Endothelial cell of umbilical vein (primary cell): ENCODE measurements at regions not wholly inside any gene's neighbourhood (a gene's known extent, or its start where the extent isn't known, plus 50 kb on each side); places are given as distances from the start of the nearest gene placed in this dataset.

Experiments used
- BruUV-seq: library from RNA; stranded (reverse); fragments of 400-500 nt; replicated peaks from 2 replicates; lab custom pipeline; 2021; lab: Mats Ljungman, UMichigan
- CTCF ChIA-PET: fragments of 300-600, 350-600 bp; sonication (Branson Sonifier 250); formaldehyde crosslinking; loops from one replicate; lab custom pipeline; 2021; ENCODE audit warnings: antibody characterized with exemption, inconsistent platforms; lab: Charles Lee
- POLR2A ChIA-PET: fragments of 300-600, 350-600 bp; sonication (Branson Sonifier 250); formaldehyde crosslinking; loops from one replicate; lab custom pipeline; 2021; ENCODE audit warnings: antibody characterized with exemption, inconsistent platforms; lab: Charles Lee
- DNase-seq: peaks from one replicate; pipeline ENCODE4 v3.0.0-alpha.2; 2011; ENCODE audit warnings: low read depth, low spot score
- FAIRE-seq: peaks from 2 replicates; lab custom pipeline; 2011; peaks lifted over from hg19 to GRCh38; lab: Jason Lieb, UNC
- H2AFZ ChIP-seq: 2 replicates; pipeline ENCODE4 v1.6.0; 2012; ENCODE audit warnings: low read depth, low read length, control low read depth, inconsistent platforms
- H3K27ac ChIP-seq: 2 replicates; pipeline ENCODE4 v1.5.1; 2011; ENCODE audit warnings: low read depth, mild to moderate bottlenecking, control low read depth, low read length, moderate library complexity; ENCODE audit not compliant: insufficient read depth
- H3K27me3 ChIP-seq, 2 experiments: 2 replicates each; pipeline versions ENCODE4 v1.6.0 to v1.6.1; 2011; ENCODE audit warnings: low read length in 2 of 2, mixed read lengths in 1 of 2; ENCODE audit not compliant: control insufficient read depth in 2 of 2, insufficient read depth in 2 of 2
- H3K36me3 ChIP-seq, 2 experiments: 2 replicates in 1 of 2; 3 replicates in 1 of 2; pipeline ENCODE4 v1.5.1; 2011; ENCODE audit warnings: low read length in 2 of 2, mild to moderate bottlenecking in 1 of 2, moderate library complexity in 1 of 2; ENCODE audit not compliant: control insufficient read depth in 2 of 2, insufficient read depth in 2 of 2; ENCODE audit errors: extremely low read depth in 1 of 2
- H3K4me1 ChIP-seq: 3 replicates; pipeline ENCODE4 v1.5.1; 2011; ENCODE audit warnings: mild to moderate bottlenecking, low read length; ENCODE audit not compliant: control insufficient read depth, insufficient read depth; ENCODE audit errors: extremely low read depth
- H3K4me2 ChIP-seq: 2 replicates; pipeline ENCODE4 v1.6.1; 2011; ENCODE audit warnings: low read length, control low read depth, mixed read lengths; ENCODE audit not compliant: insufficient read depth
- H3K4me3 ChIP-seq, 3 experiments: fragments of 200-600 bp in 1 of 3; sonication (generic), shearing (Covaris generic) in 1 of 3; replicated peaks in 1 of 3; 2 replicates each; pipeline ENCODE4 v1.5.1; 2011 to 2016; ENCODE audit warnings: control low read depth in 3 of 3, low read length in 3 of 3, mild to moderate bottlenecking in 2 of 3, inconsistent platforms in 1 of 3, low read depth in 1 of 3, moderate library complexity in 1 of 3; ENCODE audit not compliant: insufficient read depth in 1 of 3
- H3K79me2 ChIP-seq: 2 replicates; pipeline ENCODE4 v1.6.0; 2012; ENCODE audit warnings: low read length, inconsistent platforms; ENCODE audit not compliant: control insufficient read depth, insufficient read depth
- H3K9ac ChIP-seq: replicated peaks from 2 replicates; pipeline ENCODE3; 2011; ENCODE audit warnings: low read length, control low read depth; ENCODE audit not compliant: insufficient read depth; ENCODE audit errors: extremely low read depth
- H3K9me1 ChIP-seq: replicated peaks from 3 replicates; pipeline ENCODE4 v1.6.0; 2011; ENCODE audit warnings: mild to moderate bottlenecking, low read length; ENCODE audit not compliant: control insufficient read depth, insufficient read depth; ENCODE audit errors: extremely low read depth
- H3K9me3 ChIP-seq: replicated peaks from 2 replicates; pipeline ENCODE4 v1.5.1; 2012; ENCODE audit warnings: low read length, inconsistent platforms; ENCODE audit not compliant: control insufficient read depth, insufficient read depth
- H4K20me1 ChIP-seq: replicated peaks from 2 replicates; pipeline ENCODE3; 2011; ENCODE audit warnings: mild to moderate bottlenecking, low read length; ENCODE audit not compliant: control insufficient read depth, insufficient read depth; ENCODE audit errors: extremely low read depth
- CTCF ChIP-seq, 2 donors: IDR thresholded peaks; 1 replicate in 1 of 2; 2 replicates in 1 of 2; pipeline ENCODE4 v1.5.1; 2011; ENCODE audit warnings: low read length in 2 of 2, mild to moderate bottlenecking in 2 of 2, moderate library complexity in 2 of 2, control low read depth in 1 of 2, inconsistent platforms in 1 of 2, low read depth in 1 of 2; ENCODE audit not compliant: insufficient read depth in 1 of 2; ENCODE audit errors: extremely low read depth in 1 of 2
- EZH2 ChIP-seq: IDR thresholded peaks from 2 replicates; pipeline ENCODE4 v1.6.1; 2012; ENCODE audit warnings: borderline replicate concordance, low read depth, mild to moderate bottlenecking, moderate library complexity, low read length, inconsistent platforms; ENCODE audit not compliant: severe bottlenecking
- FOS ChIP-seq: IDR thresholded peaks from 2 replicates; pipeline ENCODE4 v1.6.1; 2011; ENCODE audit warnings: mild to moderate bottlenecking, low read length, moderate library complexity, borderline replicate concordance; ENCODE audit not compliant: insufficient read depth
- GATA2 ChIP-seq: IDR thresholded peaks from 2 replicates; pipeline ENCODE4 v1.7.0; 2011; ENCODE audit warnings: low read depth, mild to moderate bottlenecking, moderate library complexity, mixed read lengths, low read length; ENCODE audit not compliant: insufficient read length, insufficient read depth
- JUN ChIP-seq: IDR thresholded peaks from 2 replicates; pipeline ENCODE4 v1.6.1; 2011; ENCODE audit warnings: borderline replicate concordance, low read depth; ENCODE audit not compliant: insufficient read length, insufficient read depth
- MAX ChIP-seq: IDR thresholded peaks from 2 replicates; pipeline ENCODE4 v1.6.1; 2011; ENCODE audit not compliant: insufficient read depth, insufficient read length
- MYC ChIP-seq: IDR thresholded peaks from one replicate; pipeline ENCODE4 v1.6.1; 2011; ENCODE audit warnings: mild to moderate bottlenecking, low read depth, low read length
- POLR2A ChIP-seq: IDR thresholded peaks from 2 replicates; pipeline ENCODE4 v1.6.1; 2012; ENCODE audit warnings: low read depth, mild to moderate bottlenecking, control low read depth, low read length
- POLR2AphosphoS5 ChIP-seq: IDR thresholded peaks from 2 replicates; pipeline ENCODE4 v1.6.1; 2012; ENCODE audit warnings: low read depth, mild to moderate bottlenecking, control low read depth, low read length, moderate library complexity; ENCODE audit not compliant: insufficient read depth
- dilution Hi-C: fragments of 300-500 bp; cut with MboI; formaldehyde crosslinking; loops from one replicate; pipeline ENCODE4 v1.15.0; 2019; ENCODE audit warnings: low sequenced_read_pairs; ENCODE audit not compliant: extremely low pct_ligation_motif_present
- intact Hi-C: fragments of 100-400 bp; cut with micrococcal nuclease; formaldehyde crosslinking; loops from one replicate; pipeline ENCODE4 v1.10.0; 2022

- POLR2A ChIA-PET = no interaction called here
- Histone ChIP-seq H3K79me2 (no peaks in the 10 kb centered on the region), H3K27ac (no peak overlapping the region), H3K4me3 (no peak overlapping the region), H3K9me1 (no peaks in the 10 kb centered on the region), H3K9me3 (no peaks in the 10 kb centered on the region), H3K4me1 (no peaks in the 10 kb centered on the region), H4K20me1 (no peaks in the 10 kb centered on the region), H3K9ac (no peak overlapping the region), H2AFZ (no peak overlapping the region), H3K36me3 (no peaks in the 10 kb centered on the region), H3K4me2 (no peak overlapping the region), H3K27me3 (no peaks in the 10 kb centered on the region)
- FAIRE-seq (no peak), DNase-seq (no peak)
- TF ChIP-seq GATA2 (no peak), MYC (no peak), EZH2 (no peak), CTCF (IDR thresholded peaks at IDR 0.05; ENCODE audit: extremely low read depth in 1 of 2, insufficient read depth in 1 of 2, low read depth in 1 of 2, low read length in 2 of 2) (no peak), MAX (no peak), POLR2A (no peak), JUN (no peak), FOS (no peak), POLR2AphosphoS5 (no peak)
- CTCF ChIA-PET = no interaction called here
- intact Hi-C loops = no loop called here
- dilution Hi-C loops = no loop called here
- BruUV-seq = no TSS peak
Measured at GRCh38 chr15:88376574-88377174, 90.5 kb downstream of the MRPL46 start.
